Panc1 (cell line): ENCODE measurements at regions not wholly inside any gene's neighbourhood (a gene's known extent, or its start where the extent isn't known, plus 50 kb on each side); places are given as distances from the start of the nearest gene placed in this dataset.

ENCODE experiments used
- POLR2AphosphoS5 ChIP-seq: IDR thresholded peaks from 2 replicates; pipeline ENCODE4 v1.6.1; 2012; ENCODE audit warnings: mild to moderate bottlenecking, low read depth, low read length, moderate library complexity
- SIN3A ChIP-seq: IDR thresholded peaks from 2 replicates; pipeline ENCODE4 v1.6.1; 2012; ENCODE audit warnings: low read depth, mild to moderate bottlenecking, low read length, moderate library complexity, borderline replicate concordance; ENCODE audit not compliant: insufficient read depth
- TF ChIP-seq, protein P1 (sequence below): fragments of 450-650 bp; IDR thresholded peaks from 2 replicates; pipeline ENCODE4 v1.5.1; 2017; ENCODE audit warnings: mild to moderate bottlenecking

DNA sequence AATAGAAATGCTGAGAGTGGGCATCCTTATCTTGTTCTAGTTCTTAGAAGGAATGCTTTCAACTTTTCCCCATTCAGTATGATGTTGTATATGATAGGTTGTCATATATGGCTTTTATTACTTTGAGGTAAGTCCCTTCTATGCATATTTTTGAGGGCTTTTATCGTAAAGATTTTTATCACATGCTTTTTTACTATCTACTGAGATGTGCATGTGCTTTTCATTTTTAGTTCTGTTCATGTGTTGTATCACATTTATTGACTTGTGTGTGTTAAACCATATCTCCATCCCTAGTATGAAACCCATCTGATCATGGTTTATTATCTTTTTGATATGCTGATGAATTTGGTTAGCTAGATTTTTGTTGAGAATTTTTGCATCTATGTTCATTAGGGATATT lies 1008.8 kb downstream of the CNTNAP5 start:
- TF ChIP-seq, protein P1, sequence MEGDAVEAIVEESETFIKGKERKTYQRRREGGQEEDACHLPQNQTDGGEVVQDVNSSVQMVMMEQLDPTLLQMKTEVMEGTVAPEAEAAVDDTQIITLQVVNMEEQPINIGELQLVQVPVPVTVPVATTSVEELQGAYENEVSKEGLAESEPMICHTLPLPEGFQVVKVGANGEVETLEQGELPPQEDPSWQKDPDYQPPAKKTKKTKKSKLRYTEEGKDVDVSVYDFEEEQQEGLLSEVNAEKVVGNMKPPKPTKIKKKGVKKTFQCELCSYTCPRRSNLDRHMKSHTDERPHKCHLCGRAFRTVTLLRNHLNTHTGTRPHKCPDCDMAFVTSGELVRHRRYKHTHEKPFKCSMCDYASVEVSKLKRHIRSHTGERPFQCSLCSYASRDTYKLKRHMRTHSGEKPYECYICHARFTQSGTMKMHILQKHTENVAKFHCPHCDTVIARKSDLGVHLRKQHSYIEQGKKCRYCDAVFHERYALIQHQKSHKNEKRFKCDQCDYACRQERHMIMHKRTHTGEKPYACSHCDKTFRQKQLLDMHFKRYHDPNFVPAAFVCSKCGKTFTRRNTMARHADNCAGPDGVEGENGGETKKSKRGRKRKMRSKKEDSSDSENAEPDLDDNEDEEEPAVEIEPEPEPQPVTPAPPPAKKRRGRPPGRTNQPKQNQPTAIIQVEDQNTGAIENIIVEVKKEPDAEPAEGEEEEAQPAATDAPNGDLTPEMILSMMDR: no peak
- no peak for TF ChIP-seq SIN3A
- no peak for TF ChIP-seq POLR2AphosphoS5
